ENCODE measurements at regions not wholly inside any gene's neighbourhood (a gene's known extent, or its start where the extent isn't known, plus 50 kb on each side); places are given as distances from the start of the nearest gene placed in this dataset.
"Not testable (repeated sequence)": the region's sequence is repeated elsewhere in the genome, so short reads cannot be mapped to it uniquely, and the experiment has no call there.

GRCh38 chr13:47687577-47687976 lies 313.5 kb downstream of the SUCLA2 start:
- no peak for DNase-seq

GRCh38 chr13:47685156-47685555 lies 315.9 kb downstream of the SUCLA2 start:
- DNase-seq, result not testable (repeated sequence)

GRCh38 chr13:47680748-47681147 lies 320.3 kb downstream of the SUCLA2 start:
- peak in 2 of 3 donors; percentile 0 to 10 for DNase-seq

- no peak for DNase-seq
These were observed 321.7 kb downstream of the SUCLA2 start for GRCh38 chr13:47679401-47679800.

GRCh38 chr13:47678201-47678968 lies 322.7 kb downstream of the SUCLA2 start:
- DNase-seq, result no peak

GRCh38 chr13:47675871-47676270 lies 325.2 kb downstream of the SUCLA2 start:
- no peak for DNase-seq

GRCh38 chr13:47673009-47673850 lies 327.8 kb downstream of the SUCLA2 start:
- peak in 1 of 3 donors; percentile 1 for DNase-seq

GRCh38 chr13:47672245-47673008 lies 328.6 kb downstream of the SUCLA2 start:
- DNase-seq, result no peak

- DNase-seq, result no peak
These were observed 329.3 kb downstream of the SUCLA2 start for GRCh38 chr13:47671776-47672175.

GRCh38 chr13:47665043-47665442 lies 336.0 kb downstream of the SUCLA2 start:
- DNase-seq, result no peak

- DNase-seq, result peak in 1 of 3 donors; percentile 10
These were observed 340.0 kb downstream of the SUCLA2 start for GRCh38 chr13:47661076-47661475.

GRCh38 chr13:47656651-47657050 lies 344.4 kb downstream of the SUCLA2 start:
- no peak for DNase-seq

GRCh38 chr13:47650209-47650608 lies 350.9 kb downstream of the SUCLA2 start:
- DNase-seq, result no peak

GRCh38 chr13:47647001-47647400 lies 354.1 kb downstream of the SUCLA2 start:
- no peak for DNase-seq

GRCh38 chr13:47646298-47646697 lies 354.8 kb downstream of the SUCLA2 start:
- no peak for DNase-seq

- DNase-seq, result no peak
These were observed 361.2 kb downstream of the SUCLA2 start for GRCh38 chr13:47639738-47640447.

- DNase-seq, result no peak
These were observed 362.4 kb downstream of the SUCLA2 start for GRCh38 chr13:47638627-47639026.

GRCh38 chr13:47632311-47632710 lies 368.8 kb downstream of the SUCLA2 start:
- DNase-seq, result no peak

- no peak for DNase-seq
These were observed 372.4 kb downstream of the SUCLA2 start for GRCh38 chr13:47628666-47629065.

- DNase-seq, result no peak
These were observed 377.2 kb downstream of the SUCLA2 start for GRCh38 chr13:47623862-47624261.

GRCh38 chr13:47621931-47622330 lies 379.1 kb downstream of the SUCLA2 start:
- no peak for DNase-seq

GRCh38 chr13:47611664-47612288 lies 389.3 kb downstream of the SUCLA2 start:
- no peak for DNase-seq
